Pons (tissue), 1 donor: ENCODE measurements at regions not wholly inside any gene's neighbourhood (a gene's known extent, or its start where the extent isn't known, plus 50 kb on each side); places are given as distances from the start of the nearest gene placed in this dataset.

ENCODE experiments used
- DNase-seq: peaks from one replicate; pipeline ENCODE4 v3.0.0-alpha.2; 2016; ENCODE audit warnings: low spot score

GRCh38 chr11:112786196-112786595 is 175.0 kb upstream of the NCAM1 start:
- DNase-seq = no peak

- no peak for DNase-seq
These were observed 174.2 kb upstream of the NCAM1 start for GRCh38 chr11:112786886-112787530.

DNA sequence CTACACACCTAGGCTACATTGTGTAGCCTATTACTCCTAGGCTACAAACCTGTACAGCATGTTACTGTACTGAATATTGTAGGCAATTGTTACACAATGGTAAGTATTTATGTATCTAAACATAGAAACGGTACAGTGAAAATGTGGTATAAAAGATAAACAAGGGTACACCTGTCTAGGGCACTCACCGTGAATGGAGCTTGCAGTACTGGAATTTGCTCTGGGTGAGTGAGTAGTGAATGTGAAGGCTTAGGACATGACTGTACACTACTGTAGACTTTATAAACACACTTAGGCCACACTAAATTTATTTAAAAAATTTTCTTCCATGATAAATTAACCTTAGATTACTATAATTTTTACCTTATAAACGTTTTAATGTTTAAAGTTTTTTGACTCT is 171.7 kb upstream of the NCAM1 start:
- no peak for DNase-seq

GRCh38 chr11:112790286-112790685 is 170.9 kb upstream of the NCAM1 start:
- no peak for DNase-seq

DNA sequence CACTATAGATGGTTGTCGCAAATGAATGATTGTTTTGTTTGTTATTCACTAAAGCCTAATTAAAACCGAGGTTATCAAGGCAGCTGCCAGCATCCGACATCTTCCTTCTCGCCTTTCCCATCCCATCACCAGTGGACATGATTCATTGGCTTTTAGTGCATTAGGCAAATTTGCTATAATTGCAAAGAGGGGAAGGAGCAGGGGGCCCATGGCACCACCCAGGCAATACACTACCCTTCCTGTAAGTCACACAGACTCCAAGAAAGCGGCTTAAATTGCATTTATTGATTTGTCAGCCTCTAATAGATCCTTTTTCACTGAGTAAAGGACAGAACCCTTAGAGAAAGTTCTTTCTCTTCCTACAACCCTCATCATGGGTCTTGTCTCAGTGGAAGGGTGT is 169.2 kb upstream of the NCAM1 start:
- DNase-seq = no peak

- no peak for DNase-seq
These were observed 167.8 kb upstream of the NCAM1 start for GRCh38 chr11:112793416-112793815.

DNA sequence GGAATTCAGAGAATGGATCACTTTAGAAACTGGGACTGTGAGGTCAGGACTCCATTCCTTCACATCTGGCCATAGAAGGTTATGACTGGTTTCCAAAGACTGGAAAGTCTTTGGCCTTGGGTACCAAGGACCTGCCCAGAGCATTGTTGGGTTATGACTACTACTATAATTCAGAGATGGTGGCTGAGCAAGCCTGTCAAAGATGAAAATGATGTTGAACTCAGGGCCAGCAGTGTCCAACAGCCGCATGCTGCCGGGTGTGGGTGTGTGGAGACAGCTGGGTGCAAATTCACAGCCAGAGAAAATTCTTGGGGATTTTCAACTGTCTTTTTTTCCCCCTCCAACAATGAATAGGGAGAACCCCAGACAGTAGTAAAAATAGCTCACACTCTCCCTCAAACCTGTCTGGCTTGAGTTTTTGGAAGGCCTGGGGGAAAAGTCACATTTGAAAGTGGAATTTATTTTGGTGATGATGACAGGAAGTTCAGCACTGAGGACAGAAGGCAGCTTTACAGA is 166.8 kb upstream of the NCAM1 start:
- no peak for DNase-seq

- peak; percentile 46 for DNase-seq
These were observed 165.9 kb upstream of the NCAM1 start for GRCh38 chr11:112795142-112795815.

- DNase-seq = peak; percentile 9
These were observed 165.1 kb upstream of the NCAM1 start for GRCh38 chr11:112795911-112796649.

DNA sequence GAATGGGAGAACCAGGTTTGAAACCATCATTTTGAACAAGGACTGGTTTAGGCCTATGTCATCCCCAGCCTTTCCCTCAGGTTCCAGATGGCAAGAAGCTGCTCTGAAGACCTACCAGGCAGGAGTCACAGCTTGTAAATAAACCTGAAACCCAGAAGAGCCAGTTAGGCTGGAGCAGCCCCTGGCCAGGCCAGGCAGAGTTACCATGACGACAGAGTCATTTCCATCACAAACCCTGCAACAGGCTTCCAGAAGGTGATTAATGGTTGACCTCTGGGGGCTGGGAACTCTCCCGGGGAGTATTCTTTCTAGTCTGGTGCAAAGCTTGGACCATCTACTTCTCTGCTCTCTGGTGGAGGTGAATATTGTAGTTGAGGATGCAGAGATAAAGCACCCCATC is 164.1 kb upstream of the NCAM1 start:
- DNase-seq = peak; percentile 5

DNA sequence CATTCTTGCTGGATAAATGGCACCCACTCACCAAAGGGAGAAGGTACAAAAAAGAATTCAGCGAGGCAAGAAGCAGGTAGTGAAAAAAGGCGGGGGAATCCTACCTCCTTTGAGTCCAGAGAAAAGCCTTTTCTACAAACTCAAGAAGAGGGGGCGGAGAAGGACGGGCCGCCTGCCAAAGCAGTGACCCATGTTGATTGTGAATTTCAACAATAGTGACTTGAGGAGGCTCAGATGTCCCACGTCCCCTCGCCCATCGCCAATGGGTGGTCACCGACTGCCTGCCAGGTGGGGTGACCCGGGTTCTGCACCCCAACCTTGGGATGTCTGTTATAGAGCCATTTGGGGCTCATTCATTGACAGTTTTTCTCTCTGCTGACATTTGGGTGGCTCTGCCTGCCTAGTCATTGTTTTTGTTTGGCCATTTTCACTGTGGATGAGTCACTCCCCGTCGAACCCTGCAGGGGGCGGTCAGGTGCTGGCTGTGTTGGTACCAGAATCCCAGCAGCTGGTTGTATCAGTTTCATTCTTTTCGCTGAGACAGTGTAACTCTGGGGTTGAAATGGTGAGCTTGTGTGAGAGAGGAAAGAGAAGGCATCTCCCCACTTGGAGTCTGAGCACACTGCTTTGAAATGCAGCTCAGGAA is 163.4 kb upstream of the NCAM1 start:
- DNase-seq = peak; percentile 79

DNA sequence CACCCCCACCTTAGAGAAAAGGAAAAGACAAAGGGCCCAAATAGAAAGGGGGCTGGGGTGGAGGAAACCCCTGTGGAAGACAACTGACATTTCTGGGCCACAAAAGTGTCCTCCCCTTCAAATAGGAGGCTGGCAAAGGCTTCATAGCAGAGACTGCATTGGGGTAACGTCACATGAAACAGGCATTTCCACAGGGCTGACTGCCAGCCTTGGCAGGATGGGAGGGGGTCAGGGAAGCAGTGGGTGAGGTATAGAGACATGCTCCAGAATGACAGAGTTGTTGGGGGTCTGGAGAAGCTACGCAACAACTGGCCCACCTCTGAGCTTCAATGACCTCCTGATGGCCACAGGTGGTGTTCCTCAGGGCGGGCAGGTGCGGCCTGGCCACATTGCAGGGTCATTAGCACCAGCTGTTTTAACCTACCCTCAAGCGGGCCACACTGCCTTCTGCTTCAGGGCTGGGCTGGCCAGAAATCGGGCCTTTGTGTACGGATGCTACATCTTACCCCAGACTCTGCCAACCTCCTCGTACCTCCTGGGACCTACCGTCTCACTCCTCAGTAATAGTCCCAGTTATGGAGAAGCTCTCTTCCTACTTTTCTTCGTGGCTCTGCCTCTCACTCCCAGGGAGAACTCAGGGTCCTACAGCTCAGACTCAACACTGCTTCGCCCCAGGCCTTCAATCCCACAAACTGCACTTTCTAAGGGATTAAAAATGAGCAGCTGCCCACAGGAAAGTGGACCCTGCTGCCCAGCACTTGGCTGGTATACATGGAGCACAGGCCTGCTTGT is 160.0 kb upstream of the NCAM1 start:
- DNase-seq = no peak

- no peak for DNase-seq
These were observed 159.5 kb upstream of the NCAM1 start for GRCh38 chr11:112801817-112802088.

- DNase-seq = no peak
These were observed 155.6 kb upstream of the NCAM1 start for GRCh38 chr11:112805658-112806057.

GRCh38 chr11:112806256-112806655 is 155.0 kb upstream of the NCAM1 start:
- DNase-seq = no peak

- no peak for DNase-seq
These were observed 154.3 kb upstream of the NCAM1 start for GRCh38 chr11:112806876-112807275.

DNA sequence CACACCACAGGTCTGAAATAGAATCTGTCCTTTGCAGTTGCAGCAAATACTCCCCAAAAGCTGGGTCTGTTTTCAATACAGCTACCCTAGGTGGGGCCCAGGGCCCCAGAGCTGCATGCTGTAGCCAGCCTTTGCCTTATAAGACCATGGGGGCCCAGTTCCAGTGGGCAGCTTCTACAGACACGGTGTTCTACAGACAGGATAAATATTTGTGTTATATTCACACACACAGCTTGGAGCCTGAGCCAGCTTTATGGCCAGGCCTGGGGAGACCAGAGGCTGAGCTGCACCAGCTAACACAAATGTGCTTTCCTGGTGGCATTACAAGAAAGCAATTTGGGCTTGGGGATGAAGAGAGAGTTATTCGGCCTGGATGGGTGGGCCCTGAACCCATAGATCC is 151.8 kb upstream of the NCAM1 start:
- DNase-seq = no peak

- DNase-seq = no peak
These were observed 150.3 kb upstream of the NCAM1 start for GRCh38 chr11:112810951-112811350.

GRCh38 chr11:112811783-112812182 is 149.4 kb upstream of the NCAM1 start:
- DNase-seq = no peak

DNA sequence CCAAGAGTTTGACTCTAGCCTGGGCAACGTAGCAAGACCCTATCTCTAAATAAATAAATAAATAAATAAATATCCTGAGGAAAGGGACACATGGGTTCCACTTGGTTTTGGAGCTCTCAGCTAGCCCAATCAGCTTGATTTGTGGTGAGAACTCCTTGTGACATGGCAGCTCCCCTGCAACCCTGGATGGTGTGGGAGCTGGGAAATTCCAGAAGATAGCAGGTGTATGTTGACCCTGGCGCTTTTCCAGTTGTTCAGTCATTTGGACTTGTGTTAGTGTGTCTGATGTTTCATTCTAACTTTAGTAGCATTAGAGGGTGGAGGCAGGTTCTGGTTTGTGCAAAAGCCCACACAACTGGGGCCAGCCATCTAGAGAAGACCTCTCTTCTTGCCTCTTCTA is 148.5 kb upstream of the NCAM1 start:
- DNase-seq = no peak

DNA sequence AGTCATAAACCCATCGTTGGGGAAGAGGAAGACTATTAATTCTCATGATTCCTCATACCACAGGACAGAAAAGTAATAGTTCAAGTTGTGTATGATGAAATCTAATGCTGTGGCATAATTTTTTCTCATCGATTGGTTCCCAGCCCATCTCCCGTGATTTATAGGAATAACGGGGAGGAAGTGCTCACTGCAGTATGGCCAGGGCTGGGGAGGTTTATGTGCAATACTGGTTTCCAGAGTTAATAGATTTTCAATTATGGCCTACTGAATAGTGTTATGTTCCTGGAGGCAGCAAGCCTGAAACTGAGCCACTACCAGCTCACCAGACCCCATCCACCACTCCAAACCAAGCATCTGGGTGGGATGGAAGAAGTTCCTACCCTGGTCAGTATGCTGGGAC is 147.1 kb upstream of the NCAM1 start:
- DNase-seq = no peak

DNA sequence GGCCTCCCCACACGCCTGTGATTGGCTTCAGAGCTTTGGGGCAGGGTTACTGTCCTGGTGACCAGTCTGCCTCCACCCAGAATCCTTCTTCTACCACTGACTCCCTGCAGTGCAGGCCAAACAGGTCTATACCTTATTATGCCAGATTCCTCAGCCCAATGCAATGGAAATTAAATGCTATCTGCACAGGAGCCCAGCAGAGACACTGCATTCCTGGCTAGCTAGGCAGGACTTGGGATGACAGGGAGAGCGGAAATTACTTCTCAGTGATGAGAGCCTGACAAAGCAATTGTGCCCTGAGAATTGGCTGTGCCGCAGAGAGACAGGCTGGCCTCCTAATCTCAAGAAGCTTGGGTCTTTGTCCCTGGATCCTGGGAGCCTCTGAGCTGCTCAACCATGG is 143.8 kb upstream of the NCAM1 start:
- DNase-seq = no peak
